Fibroblast of pulmonary artery (primary cell): ENCODE measurements at regions not wholly inside any gene's neighbourhood (a gene's known extent, or its start where the extent isn't known, plus 50 kb on each side); places are given as distances from the start of the nearest gene placed in this dataset.
"Not testable (repeated sequence)": the region's sequence is repeated elsewhere in the genome, so short reads cannot be mapped to it uniquely, and the experiment has no call there.

Experiments
- DNase-seq: peaks from one replicate; pipeline ENCODE4 v3.0.0-alpha.2; 2010; ENCODE audit warnings: low read depth
- H3K4me3 ChIP-seq: replicated peaks from 2 replicates; pipeline ENCODE4 v1.5.1; 2011; ENCODE audit warnings: low read depth, mild to moderate bottlenecking, control low read depth, low read length, moderate library complexity
- TF ChIP-seq, protein P1 (sequence below): IDR thresholded peaks from 2 replicates; pipeline ENCODE4 v1.5.1; 2011; ENCODE audit warnings: mild to moderate bottlenecking, control low read depth, low read length, inconsistent platforms; ENCODE audit errors: missing control alignments

DNA sequence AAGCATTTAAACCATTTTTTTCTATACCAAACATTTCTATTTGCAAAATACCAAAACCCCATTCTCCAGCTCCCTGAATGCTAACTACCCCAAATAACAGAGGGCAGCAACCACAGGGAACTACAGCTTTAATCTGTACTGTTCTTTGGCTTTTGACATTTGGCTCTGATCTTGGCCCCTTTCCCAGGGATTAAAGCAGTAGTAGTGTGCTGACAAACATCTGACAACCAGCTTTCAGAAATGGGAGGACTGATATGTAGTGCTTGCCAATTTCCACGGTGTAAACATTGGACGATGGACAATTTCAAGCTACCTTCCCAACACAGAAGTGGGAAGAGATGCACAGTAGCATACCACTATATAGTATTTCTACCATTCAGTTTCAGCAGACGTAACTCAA, 88.4 kb upstream of the TEAD1 start:
- DNase-seq = no peak
- no peak overlapping the region for H3K4me3 ChIP-seq
- TF ChIP-seq, protein P1, sequence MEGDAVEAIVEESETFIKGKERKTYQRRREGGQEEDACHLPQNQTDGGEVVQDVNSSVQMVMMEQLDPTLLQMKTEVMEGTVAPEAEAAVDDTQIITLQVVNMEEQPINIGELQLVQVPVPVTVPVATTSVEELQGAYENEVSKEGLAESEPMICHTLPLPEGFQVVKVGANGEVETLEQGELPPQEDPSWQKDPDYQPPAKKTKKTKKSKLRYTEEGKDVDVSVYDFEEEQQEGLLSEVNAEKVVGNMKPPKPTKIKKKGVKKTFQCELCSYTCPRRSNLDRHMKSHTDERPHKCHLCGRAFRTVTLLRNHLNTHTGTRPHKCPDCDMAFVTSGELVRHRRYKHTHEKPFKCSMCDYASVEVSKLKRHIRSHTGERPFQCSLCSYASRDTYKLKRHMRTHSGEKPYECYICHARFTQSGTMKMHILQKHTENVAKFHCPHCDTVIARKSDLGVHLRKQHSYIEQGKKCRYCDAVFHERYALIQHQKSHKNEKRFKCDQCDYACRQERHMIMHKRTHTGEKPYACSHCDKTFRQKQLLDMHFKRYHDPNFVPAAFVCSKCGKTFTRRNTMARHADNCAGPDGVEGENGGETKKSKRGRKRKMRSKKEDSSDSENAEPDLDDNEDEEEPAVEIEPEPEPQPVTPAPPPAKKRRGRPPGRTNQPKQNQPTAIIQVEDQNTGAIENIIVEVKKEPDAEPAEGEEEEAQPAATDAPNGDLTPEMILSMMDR = no peak

DNA sequence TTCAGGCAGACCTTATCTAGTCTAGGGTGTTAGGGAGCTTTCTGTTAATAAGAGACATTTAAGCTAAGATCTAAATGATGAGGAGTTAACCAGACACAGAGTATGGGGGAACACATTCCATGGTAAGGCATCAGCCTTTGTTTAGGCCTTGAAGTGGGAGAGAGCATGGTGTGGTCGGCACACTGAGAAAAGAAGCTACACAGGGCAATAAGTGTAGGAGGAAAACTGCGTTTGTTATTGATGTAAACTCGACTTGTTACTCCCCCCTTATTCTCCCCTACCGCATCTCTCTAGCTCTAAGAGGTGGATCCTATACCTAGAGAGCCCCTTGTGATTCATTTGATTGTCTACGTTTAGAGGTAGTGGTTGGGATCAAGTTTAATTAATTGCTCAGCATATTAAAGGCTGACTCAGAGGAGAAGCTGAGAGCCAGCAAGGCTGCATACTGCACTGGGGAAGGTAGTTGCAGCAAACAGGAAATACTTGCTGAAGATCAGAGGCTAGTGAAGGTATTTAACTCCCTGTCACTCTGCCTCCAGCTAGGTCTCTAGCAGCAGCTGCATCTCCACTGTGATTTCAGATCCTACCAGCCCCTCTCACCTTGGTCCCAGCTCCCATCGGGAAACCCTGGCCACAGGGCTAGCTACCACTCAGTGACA, 86.8 kb upstream of the TEAD1 start:
- H3K4me3 ChIP-seq = no peak overlapping the region
- peak; percentile 40 for DNase-seq
- TF ChIP-seq, protein P1 = no peak

DNA sequence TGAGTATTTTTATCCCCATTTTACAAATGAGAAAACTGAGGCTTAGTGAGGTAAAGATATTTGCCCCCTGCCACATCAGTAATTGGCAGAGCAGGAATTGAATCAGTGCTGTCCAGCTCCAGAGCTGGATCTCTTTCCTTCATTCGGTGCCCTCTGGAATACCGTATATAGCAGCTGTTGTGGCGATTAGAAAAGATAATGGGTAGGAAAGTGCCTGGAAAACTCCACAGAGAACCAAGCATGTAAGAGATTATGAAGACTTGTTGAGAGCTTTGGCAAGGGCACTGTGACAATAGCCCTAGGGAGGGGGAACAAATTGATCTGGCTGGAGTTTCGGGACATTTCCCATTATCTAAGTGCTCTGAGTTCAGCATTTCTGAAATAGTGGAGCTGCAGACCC, 82.5 kb upstream of the TEAD1 start:
- DNase-seq = no peak
- TF ChIP-seq, protein P1 = no peak
- H3K4me3 ChIP-seq = no peak overlapping the region

DNA sequence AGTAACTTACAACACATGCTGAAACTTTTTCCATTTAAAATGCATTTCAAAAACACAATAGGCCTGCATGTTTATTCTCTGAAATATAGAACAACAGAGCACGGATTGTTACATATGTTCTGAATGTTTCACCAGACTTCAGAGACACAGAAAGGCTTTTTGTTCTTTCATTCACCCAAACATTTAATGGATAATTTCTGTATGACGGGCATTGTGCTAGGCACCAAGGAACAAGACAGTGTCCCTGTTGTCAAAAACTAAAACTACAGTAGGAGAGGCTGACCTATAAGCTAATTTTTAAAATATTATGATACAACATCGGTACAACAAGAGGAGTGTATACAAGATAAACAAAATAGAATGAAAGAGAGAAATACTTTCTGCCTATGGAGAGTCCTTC, 81.9 kb upstream of the TEAD1 start:
- no peak for DNase-seq
- TF ChIP-seq, protein P1 = no peak
- H3K4me3 ChIP-seq = no peak overlapping the region

DNA sequence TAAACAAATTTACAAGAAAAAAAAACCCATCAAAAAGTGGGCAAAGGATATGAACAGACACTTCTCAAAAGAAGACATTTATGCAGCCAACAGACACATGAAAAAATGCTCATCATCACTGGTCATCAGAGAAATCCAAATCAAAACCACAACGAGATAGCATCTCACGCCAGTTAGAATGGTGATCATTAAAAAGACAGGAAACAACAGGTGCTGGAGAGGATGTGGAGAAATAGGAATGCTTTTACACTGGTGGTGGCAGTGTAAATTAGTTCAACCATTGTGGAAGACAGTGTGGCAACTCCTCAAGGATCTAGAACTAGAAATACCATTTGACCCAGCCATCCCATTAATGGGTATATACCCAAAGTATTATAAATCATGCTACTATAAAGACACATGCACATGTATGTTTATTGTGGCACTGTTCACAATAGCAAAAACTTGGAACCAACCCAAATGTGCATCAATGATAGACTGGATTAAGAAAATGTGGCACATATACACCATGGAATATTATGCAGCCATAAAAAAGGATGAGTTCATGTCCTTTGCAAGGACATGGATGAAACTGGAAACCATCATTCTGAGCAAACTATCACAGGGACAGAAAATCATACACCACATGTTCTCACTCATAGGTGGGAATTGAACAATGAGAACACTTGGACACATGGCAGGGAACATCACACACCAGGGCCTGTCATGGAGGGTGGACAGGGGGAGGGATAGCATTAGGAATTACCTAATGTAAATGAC, 79.0 kb upstream of the TEAD1 start:
- not testable (repeated sequence) for DNase-seq, H3K4me3 ChIP-seq

DNA sequence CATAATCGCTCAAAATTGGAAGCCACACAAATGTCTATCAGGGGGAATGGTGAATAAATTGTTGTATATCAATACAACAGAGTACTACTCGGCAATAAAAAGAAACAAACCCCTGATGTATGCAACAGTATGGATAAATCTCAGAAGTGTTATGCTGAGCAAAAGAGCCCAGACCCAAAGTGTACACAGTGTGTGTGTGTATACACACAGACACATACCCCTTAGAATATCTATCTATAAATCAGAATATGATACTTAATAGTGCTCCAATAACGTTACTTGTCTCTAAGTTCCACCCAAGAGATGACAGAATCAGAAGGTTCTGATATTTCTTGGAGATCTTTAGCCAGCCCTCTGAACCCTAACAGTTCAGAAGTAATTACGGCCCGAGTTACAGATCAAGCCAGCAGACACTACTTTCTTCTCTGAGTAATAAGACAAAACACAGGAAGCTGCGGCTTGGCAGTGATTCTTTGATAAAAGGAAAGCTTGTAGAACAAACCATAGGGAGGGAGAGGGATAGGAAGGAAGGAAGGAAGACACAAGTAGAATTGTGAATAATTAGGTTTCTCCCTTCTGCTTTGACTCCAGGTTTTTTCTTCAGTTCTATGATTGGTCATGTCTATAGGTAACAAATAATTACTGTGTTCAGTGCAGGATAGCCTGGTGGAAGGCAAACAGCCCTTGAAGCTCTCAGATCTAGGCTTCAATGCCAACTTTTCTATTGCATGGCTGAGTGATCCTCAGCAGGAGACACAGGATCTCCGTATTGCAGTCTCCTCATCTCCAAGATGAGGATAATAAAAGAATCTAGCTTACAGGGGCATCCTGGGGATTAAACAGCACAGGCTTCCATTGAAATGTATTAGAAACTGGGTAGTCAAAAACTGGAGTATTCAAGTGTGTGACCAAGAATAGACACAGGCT, 75.6 kb upstream of the TEAD1 start:
- no peak overlapping the region for H3K4me3 ChIP-seq
- TF ChIP-seq, protein P1 = no peak
- DNase-seq = peak; percentile 24
